Liver (tissue), 8 donors: ENCODE measurements at regions not wholly inside any gene's neighbourhood (a gene's known extent, or its start where the extent isn't known, plus 50 kb on each side); places are given as distances from the start of the nearest gene placed in this dataset.

ENCODE experiments used
- DNase-seq: peaks from one replicate; pipeline ENCODE4 v3.0.0-alpha.2; 2017; ENCODE audit warnings: low spot score
- H3K27ac ChIP-seq, 2 donors: one replicate each; pipeline ENCODE4 v1.7.0; 2013; ENCODE audit warnings: inconsistent platforms in 2 of 2, low read length in 2 of 2, control low read depth in 1 of 2, low read depth in 1 of 2, mild to moderate bottlenecking in 1 of 2
- H3K27me3 ChIP-seq, 4 donors: one replicate each; pipeline versions ENCODE4 v1.6.1 to v1.7.0; 2013; ENCODE audit warnings: low read length in 3 of 4, inconsistent platforms in 1 of 4, mild to moderate bottlenecking in 1 of 4, moderate library complexity in 1 of 4; ENCODE audit not compliant: control insufficient read depth in 4 of 4, insufficient read depth in 4 of 4
- H3K36me3 ChIP-seq, 4 donors: one replicate each; pipeline versions ENCODE4 v1.6.1 to v1.7.0; 2013; ENCODE audit warnings: low read length in 3 of 4, mild to moderate bottlenecking in 3 of 4, low read depth in 1 of 4, moderate library complexity in 1 of 4; ENCODE audit not compliant: control insufficient read depth in 4 of 4, insufficient read depth in 3 of 4
- H3K4me1 ChIP-seq, 4 donors: one replicate each; pipeline versions ENCODE4 v1.6.1 to v1.7.0; 2013; ENCODE audit warnings: low read length in 3 of 4, mild to moderate bottlenecking in 3 of 4, moderate library complexity in 1 of 4; ENCODE audit not compliant: control insufficient read depth in 4 of 4, insufficient read depth in 4 of 4
- H3K4me3 ChIP-seq, 3 donors: one replicate each; pipeline versions ENCODE4 v1.6.1 to v1.7.0; 2013; ENCODE audit warnings: low read length in 3 of 3, control low read depth in 1 of 3, low read depth in 1 of 3, mild to moderate bottlenecking in 1 of 3
- H3K9ac ChIP-seq, 2 donors: one replicate each; pipeline ENCODE4 v1.7.0; 2013; ENCODE audit warnings: low read length in 2 of 2, mild to moderate bottlenecking in 2 of 2, moderate library complexity in 2 of 2, control low read depth in 1 of 2, low read depth in 1 of 2
- H3K9me3 ChIP-seq, 4 donors: one replicate each; pipeline versions ENCODE4 v1.6.1 to v1.7.0; 2013; ENCODE audit warnings: low read length in 3 of 4; ENCODE audit not compliant: control insufficient read depth in 4 of 4
- ATF3 ChIP-seq: IDR thresholded peaks from 2 replicates; pipeline ENCODE4 v1.6.1; 2016; ENCODE audit warnings: antibody characterized with exemption
- CTCF ChIP-seq: fragments of 150-350 bp; IDR thresholded peaks from 2 replicates; pipeline ENCODE4 v1.5.1; 2017; ENCODE audit warnings: improper control_type of control experiment, low read depth, low read length; ENCODE audit not compliant: missing input control
- EGR1 ChIP-seq, 2 donors: IDR thresholded peaks; 2 replicates each; pipeline ENCODE4 v1.6.1; 2016 to 2018; ENCODE audit warnings: antibody characterized with exemption in 2 of 2, low read depth in 2 of 2
- FOXA1 ChIP-seq: IDR thresholded peaks from 2 replicates; pipeline ENCODE4 v1.6.1; 2016; ENCODE audit warnings: antibody characterized with exemption
- FOXA2 ChIP-seq: IDR thresholded peaks from 2 replicates; pipeline ENCODE4 v1.6.1; 2016; ENCODE audit warnings: antibody characterized with exemption
- GABPA ChIP-seq, 2 donors: IDR thresholded peaks in 1 of 2; conservative IDR thresholded peaks in 1 of 2; 2 replicates each; pipeline ENCODE4 v1.6.1; 2016; ENCODE audit warnings: antibody characterized with exemption in 2 of 2, mild to moderate bottlenecking in 1 of 2, moderate library complexity in 1 of 2
- HNF4A ChIP-seq, 2 donors: conservative IDR thresholded peaks; 2 replicates each; pipeline ENCODE4 v1.6.1; 2016; ENCODE audit warnings: antibody characterized with exemption in 2 of 2, mild to moderate bottlenecking in 2 of 2
- HNF4G ChIP-seq: IDR thresholded peaks from 2 replicates; pipeline ENCODE4 v1.6.1; 2016; ENCODE audit warnings: antibody characterized with exemption
- JUND ChIP-seq, 2 donors: IDR thresholded peaks; 2 replicates each; pipeline ENCODE4 v1.6.1; 2016; ENCODE audit warnings: antibody characterized with exemption in 2 of 2
- MAX ChIP-seq: IDR thresholded peaks from 2 replicates; pipeline ENCODE4 v1.6.1; 2016; ENCODE audit warnings: antibody characterized with exemption
- NR2F2 ChIP-seq: IDR thresholded peaks from 2 replicates; pipeline ENCODE4 v1.6.1; 2016; ENCODE audit warnings: antibody characterized with exemption
- RAD21 ChIP-seq, 2 donors: IDR thresholded peaks; 2 replicates each; pipeline ENCODE4 v1.6.1; 2016; ENCODE audit warnings: antibody characterized with exemption in 2 of 2, mild to moderate bottlenecking in 2 of 2
- REST ChIP-seq: IDR thresholded peaks from 2 replicates; pipeline ENCODE4 v1.6.1; 2016; ENCODE audit warnings: antibody characterized with exemption, mild to moderate bottlenecking
- RXRA ChIP-seq, 2 donors: IDR thresholded peaks; 2 replicates each; pipeline ENCODE4 v1.6.1; 2017 to 2018; ENCODE audit warnings: antibody characterized with exemption in 2 of 2, mild to moderate bottlenecking in 1 of 2
- SP1 ChIP-seq: IDR thresholded peaks from 2 replicates; pipeline ENCODE4 v1.6.1; 2018; ENCODE audit warnings: antibody characterized with exemption, mild to moderate bottlenecking
- TAF1 ChIP-seq: conservative IDR thresholded peaks from 2 replicates; pipeline ENCODE4 v1.6.1; 2016; ENCODE audit warnings: antibody characterized with exemption, mild to moderate bottlenecking
- YY1 ChIP-seq: IDR thresholded peaks from 2 replicates; pipeline ENCODE4 v1.6.1; 2016; ENCODE audit warnings: antibody characterized with exemption, mild to moderate bottlenecking
- ZBTB33 ChIP-seq: IDR thresholded peaks from 2 replicates; pipeline ENCODE4 v1.6.1; 2016; ENCODE audit warnings: antibody characterized with exemption
- WGBS: extraction: QIAGEN DNeasy Blood & Tissue Kit; methylation state at CpG from one replicate; pipeline ENCODE4 v1.1.7; 2013; 5-methylcytosine and 5-hydroxymethylcytosine counted together
- donor health status: healthy.
- donor health status: healthy.
- donor health status: healthy.
- donor health status: healthy.
- donor health status: healthy.

GRCh38 chr9:14383773-14384172 is 69.8 kb upstream of the NFIB start:
- H3K4me1 ChIP-seq: no peaks in the 10 kb centered on the region
- no peak overlapping the region for H3K4me3 ChIP-seq
- H3K9me3 ChIP-seq: no peaks in the 10 kb centered on the region
- H3K9ac ChIP-seq: no peak overlapping the region
- DNase-seq: no peak
- no peaks in the 10 kb centered on the region for H3K27me3 ChIP-seq
- TF ChIP-seq HNF4A (conservative IDR thresholded peaks at IDR 0.05): no peak
- no peak for TF ChIP-seq ATF3
- no peak for TF ChIP-seq EGR1 (IDR thresholded peaks at IDR 0.05; ENCODE audit: low read depth in 2 of 2)
- TF ChIP-seq RAD21 (IDR thresholded peaks at IDR 0.05): no peak
- TF ChIP-seq NR2F2: no peak
- TF ChIP-seq CTCF: no peak
- no peak for TF ChIP-seq JUND (IDR thresholded peaks at IDR 0.05)
- TF ChIP-seq MAX: no peak
- no peak for TF ChIP-seq FOXA2
- TF ChIP-seq ZBTB33: no peak
- no peak for TF ChIP-seq GABPA (IDR thresholded peaks at IDR 0.05 in 1 of 2, conservative IDR thresholded peaks at IDR 0.05 in 1 of 2)
- TF ChIP-seq YY1: no peak
- TF ChIP-seq REST: no peak
- TF ChIP-seq SP1: no peak
- TF ChIP-seq TAF1: no peak
- no peak for TF ChIP-seq FOXA1
- TF ChIP-seq HNF4G: no peak
- WGBS: 92% methylated on average over 12 of the region's 12 CpGs
- H3K27ac ChIP-seq: no peak overlapping the region
- no peaks in the 10 kb centered on the region for H3K36me3 ChIP-seq

GRCh38 chr9:14383294-14383693 is 69.4 kb upstream of the NFIB start:
- Histone ChIP-seq H3K27me3 (no peaks in the 10 kb centered on the region), H3K4me3 (no peak overlapping the region), H3K36me3 (no peaks in the 10 kb centered on the region), H3K9ac (no peak overlapping the region), H3K9me3 (no peaks in the 10 kb centered on the region), H3K27ac (no peak overlapping the region), H3K4me1 (no peaks in the 10 kb centered on the region)
- no peak for DNase-seq
- 67% methylated on average over 2 of the region's 2 CpGs for WGBS
- no peak for TF ChIP-seq EGR1 (IDR thresholded peaks at IDR 0.05; ENCODE audit: low read depth in 2 of 2)
- no peak for TF ChIP-seq HNF4G
- no peak for TF ChIP-seq FOXA1
- no peak for TF ChIP-seq ATF3
- TF ChIP-seq CTCF: no peak
- no peak for TF ChIP-seq ZBTB33
- no peak for TF ChIP-seq RXRA (IDR thresholded peaks at IDR 0.05)
- no peak for TF ChIP-seq MAX
